ENCODE measurements at regions not wholly inside any gene's neighbourhood (a gene's known extent, or its start where the extent isn't known, plus 50 kb on each side); places are given as distances from the start of the nearest gene placed in this dataset.

- Histone ChIP-seq H3K18ac (ENCODE audit: insufficient read length, low read depth, low read length) (no peak overlapping the region), H2AFZ (ENCODE audit: low read length) (no peak overlapping the region), H4K91ac (ENCODE audit: insufficient read length, low read depth, low read length) (no peak overlapping the region), H3K9ac (ENCODE audit: extremely low read depth, insufficient read length, low read length) (no peak overlapping the region), H3K4me2 (ENCODE audit: insufficient read depth, insufficient read length, low read length) (no peak overlapping the region), H3K4ac (ENCODE audit: low read depth, low read length) (no peak overlapping the region), H2BK15ac (ENCODE audit: low read depth, low read length) (no peak overlapping the region), H4K8ac (replicated peaks; ENCODE audit: insufficient read length, low read depth, low read length) (no peak overlapping the region), H4K20me1 (ENCODE audit: control insufficient read depth, insufficient read depth, insufficient read length) (no peaks in the 10 kb centered on the region), H3K23ac (ENCODE audit: insufficient read length, low read depth, low read length) (no peak overlapping the region), H3K79me2 (ENCODE audit: insufficient read depth, low read length) (no peaks in the 10 kb centered on the region), H3K27me3 (ENCODE audit: insufficient read depth, low read length) (no peaks in the 10 kb centered on the region), H2BK120ac (ENCODE audit: low read depth, low read length, poor library complexity, severe bottlenecking) (no peak overlapping the region), H3K27ac (ENCODE audit: insufficient read length, low read depth, low read length) (no peak overlapping the region), H3K79me1 (ENCODE audit: insufficient read depth, low read depth, low read length, poor library complexity, severe bottlenecking) (no peaks in the 10 kb centered on the region), H2BK12ac (ENCODE audit: insufficient read length, low read depth, low read length) (no peak overlapping the region), H2BK20ac (ENCODE audit: low read depth, low read length, poor library complexity, severe bottlenecking) (no peak overlapping the region), H3T11ph (ENCODE audit: low read length) (no peak overlapping the region), H2AK5ac (ENCODE audit: insufficient read length, low read length) (no peak overlapping the region), H3K14ac (ENCODE audit: insufficient read depth, low read length) (no peak overlapping the region), H4K5ac (ENCODE audit: insufficient read length, low read depth, low read length) (no peak overlapping the region), H3K56ac (ENCODE audit: insufficient read length, low read depth, low read length) (no peak overlapping the region), H2BK5ac (ENCODE audit: insufficient read length, low read length) (no peak overlapping the region), H3K23me2 (ENCODE audit: insufficient read length, low read depth, low read length, poor library complexity, severe bottlenecking) (no peaks in the 10 kb centered on the region), H3K9me3 (ENCODE audit: control insufficient read depth, low read depth, low read length) (peaks cover 8% of the 10 kb centered on the region), H3K4me1 (ENCODE audit: insufficient read depth, low read length) (peaks cover 2% of the 10 kb centered on the region; the same call in 1 of the 2 replicates)
- TF ChIP-seq CTCF (conservative IDR thresholded peaks at IDR 0.05): no peak
- H3K27me3 Mint-ChIP-seq (ENCODE audit: low read depth): peaks cover 10% of the 10 kb centered on the region
- H3K36me3 Mint-ChIP-seq (ENCODE audit: insufficient read depth in 1 of 3, low read depth in 3 of 3): peaks cover 5 to 6% (median 6%) of the 10 kb centered on the region in 3 experiments
- no peak overlapping the region for H3K27ac Mint-ChIP-seq
- no peak overlapping the region for H3K4me3 Mint-ChIP-seq
- peaks cover 0 to 4% of the 10 kb centered on the region in 2 experiments; a peak in 2 of 4 replicates for H3K4me1 Mint-ChIP-seq
- H3K9me3 Mint-ChIP-seq: peaks cover 9 to 12% of the 10 kb centered on the region in 2 experiments
- WGBS (ENCODE audit: extremely low coverage, insufficient read length, low lambda C conversion rate): no CpG with 5 or more reads among the region's 9 CpGs
- no peak for DNase-seq
Observed at GRCh38 chr22:27252282-27253049, 549.1 kb downstream of the MN1 start.
